B cell (primary cell): ENCODE measurements at regions not wholly inside any gene's neighbourhood (a gene's known extent, or its start where the extent isn't known, plus 50 kb on each side); places are given as distances from the start of the nearest gene placed in this dataset.

Experiments
- CTCF ChIP-seq: fragments of 200-600 bp; IDR thresholded peaks from one replicate; pipeline ENCODE4 v1.8.0; 2022; ENCODE audit warnings: antibody characterized with exemption, mild to moderate bottlenecking
- EZH2 ChIP-seq: IDR thresholded peaks from 2 replicates; pipeline ENCODE4 v1.6.1; 2012; ENCODE audit warnings: borderline replicate concordance, low read depth, mild to moderate bottlenecking, moderate library complexity, low read length; ENCODE audit not compliant: insufficient read depth, poor library complexity, severe bottlenecking

- TF ChIP-seq EZH2 (no peak), CTCF (no peak)
Measured at GRCh38 chr6:114839019-114839418, 496.2 kb upstream of the HS3ST5 start.
